NK-92 treated with Interleukin-12 subunit alpha and Interleukin-12 subunit beta, amount 100 ng/mL, for 24 hours (cell line): ENCODE measurements at regions not wholly inside any gene's neighbourhood (a gene's known extent, or its start where the extent isn't known, plus 50 kb on each side); places are given as distances from the start of the nearest gene placed in this dataset.
A peak's percentile ranks its signal among the peaks of the same experiment; 100 is the strongest.

Source experiments
- DNase-seq: peaks from one replicate; lab custom pipeline; 2025; lab: John Stamatoyannopoulos, UW

DNA sequence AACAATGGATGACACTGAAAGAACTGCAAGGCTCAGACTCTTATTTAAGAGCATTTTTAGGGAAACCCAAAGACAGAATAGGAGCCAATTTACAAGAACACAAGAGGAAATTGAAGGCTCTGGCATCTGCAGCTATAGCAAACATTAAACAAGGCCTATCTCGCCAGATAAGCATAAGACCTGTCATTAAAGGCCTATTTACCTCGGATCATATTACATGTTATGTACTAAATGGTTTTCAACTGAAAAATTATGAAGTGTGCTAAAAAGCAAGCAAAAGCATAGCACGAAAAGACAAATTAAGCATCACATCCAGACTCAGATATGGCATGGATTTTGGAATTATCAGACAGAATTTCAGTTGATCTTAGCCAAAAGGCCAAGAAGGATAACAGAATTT lies 617.1 kb downstream of the SQOR start:
- no peak for DNase-seq

GRCh38 chr15:46258056-46258455 lies 623.2 kb downstream of the SQOR start:
- DNase-seq = no peak

DNA sequence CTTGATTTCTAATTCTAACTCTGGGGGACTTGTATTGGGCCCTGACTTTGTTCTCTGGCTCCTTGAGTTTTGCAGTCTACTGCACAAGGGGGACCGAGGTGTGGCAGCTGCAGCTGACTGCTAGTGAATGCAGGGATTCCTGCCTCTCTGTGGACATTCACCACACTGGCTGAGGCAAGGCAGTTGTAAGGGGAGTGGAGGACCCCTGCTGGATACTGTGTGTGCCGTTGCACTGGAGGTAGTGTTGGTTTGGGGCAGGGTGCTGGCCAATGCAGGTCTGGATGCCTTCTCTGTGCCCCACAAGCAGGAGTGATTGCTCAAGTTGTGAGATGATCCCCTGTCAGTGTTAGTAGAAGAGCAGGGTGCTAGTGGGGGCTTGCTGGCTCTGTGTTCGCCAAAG lies 626.1 kb downstream of the SQOR start:
- no peak for DNase-seq

DNA sequence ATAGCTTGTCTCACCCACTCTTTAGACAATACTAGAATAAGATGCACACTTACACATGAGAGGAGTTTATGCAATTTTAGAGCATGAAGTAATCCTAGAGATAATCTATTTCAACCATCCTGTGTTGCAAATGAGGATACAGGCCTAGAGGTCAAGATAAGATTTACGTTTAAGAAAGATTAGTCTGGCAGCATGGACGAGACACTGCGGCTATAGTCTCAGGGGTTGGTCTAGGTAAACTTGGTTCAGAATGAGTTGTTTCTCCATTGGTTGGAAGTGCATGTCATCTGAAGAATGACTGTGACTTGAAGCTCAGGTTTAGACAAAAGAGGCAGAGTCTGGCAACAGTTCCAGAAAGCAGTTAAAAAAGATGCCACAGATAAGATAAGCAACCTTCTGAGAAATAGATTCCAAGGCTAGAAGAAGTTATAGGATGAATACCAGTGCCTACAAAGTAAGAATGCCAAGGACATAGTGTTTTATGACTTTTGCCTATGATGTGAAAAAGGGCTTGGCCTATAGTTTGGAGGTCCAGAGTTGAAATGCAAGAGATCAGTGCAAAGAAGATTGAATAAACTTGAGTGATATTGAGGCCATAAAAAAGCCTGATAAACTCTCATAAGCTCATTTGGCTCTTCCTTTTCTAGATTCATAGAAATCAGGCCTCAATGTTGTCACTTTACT lies 631.0 kb downstream of the SQOR start:
- no peak for DNase-seq

DNA sequence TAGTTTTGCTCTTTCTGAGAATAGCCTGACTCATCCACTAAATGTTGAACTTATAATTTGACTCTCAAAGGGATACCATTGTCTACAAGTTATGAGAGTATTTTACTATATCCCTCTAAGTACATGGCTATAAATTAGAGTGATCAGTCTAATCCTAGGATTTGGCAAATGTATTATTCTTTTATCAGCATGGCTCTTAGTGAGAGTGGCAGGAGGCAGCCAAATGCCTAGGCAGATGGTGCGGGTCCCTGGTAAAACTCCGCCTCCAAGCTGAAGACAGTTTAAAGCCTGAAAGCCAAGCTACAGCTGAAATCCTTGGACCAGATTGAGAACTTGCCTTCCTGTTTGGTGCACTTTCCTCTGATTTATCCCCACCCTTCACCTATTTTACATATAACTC lies 631.8 kb downstream of the SQOR start:
- no peak for DNase-seq

DNA sequence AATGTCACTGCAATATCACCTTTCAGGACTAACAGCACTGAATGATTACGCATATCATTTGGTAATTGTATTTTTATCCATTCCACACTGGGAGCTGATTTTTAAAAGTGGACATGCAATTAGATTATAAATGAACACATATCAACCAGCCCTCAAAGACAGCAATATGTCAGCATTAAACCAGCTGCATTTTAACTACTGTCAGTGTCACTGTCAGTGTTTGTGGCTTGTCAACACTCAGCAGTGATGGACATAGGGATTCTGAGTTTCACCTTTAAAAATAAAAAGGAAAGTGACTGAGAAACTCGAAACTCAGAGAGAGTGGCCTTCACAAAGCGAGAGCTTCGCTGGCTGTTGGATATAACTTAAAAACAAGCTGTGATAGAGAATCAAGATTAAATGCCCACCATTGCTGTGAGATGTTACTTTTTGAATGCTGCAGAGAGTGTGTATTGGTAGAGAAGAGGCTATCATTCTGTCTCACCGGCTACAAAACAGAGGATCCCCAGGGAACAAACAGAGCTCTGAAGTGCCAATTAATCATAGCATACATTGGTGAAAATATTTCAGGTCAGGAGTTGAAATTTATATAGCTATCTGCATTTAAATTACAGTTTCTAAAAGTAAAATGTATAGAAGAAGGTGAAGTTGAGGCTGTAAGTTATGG lies 635.8 kb downstream of the SQOR start:
- DNase-seq = no peak

- DNase-seq = no peak
Measured at GRCh38 chr15:46275701-46276100, 640.9 kb downstream of the SQOR start.

DNA sequence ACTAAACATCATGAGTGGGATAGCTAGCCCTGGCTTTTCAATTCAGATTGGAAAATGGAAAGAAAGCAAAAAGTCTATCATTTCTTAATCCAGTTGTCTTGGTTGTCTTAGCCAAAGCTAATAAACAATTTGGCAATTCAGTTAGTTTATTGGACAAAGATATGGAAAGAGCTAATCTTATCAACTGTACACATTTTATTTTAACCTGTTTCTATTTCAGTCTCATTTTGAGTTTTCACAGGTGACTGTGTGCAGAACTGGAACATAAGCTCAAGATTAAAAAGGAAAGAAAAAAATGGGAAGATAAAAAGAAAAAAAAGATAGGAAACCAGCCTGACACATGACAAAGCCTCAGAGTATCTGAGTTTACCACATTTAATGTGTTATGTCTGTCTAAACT lies 642.6 kb downstream of the SQOR start:
- DNase-seq = no peak

DNA sequence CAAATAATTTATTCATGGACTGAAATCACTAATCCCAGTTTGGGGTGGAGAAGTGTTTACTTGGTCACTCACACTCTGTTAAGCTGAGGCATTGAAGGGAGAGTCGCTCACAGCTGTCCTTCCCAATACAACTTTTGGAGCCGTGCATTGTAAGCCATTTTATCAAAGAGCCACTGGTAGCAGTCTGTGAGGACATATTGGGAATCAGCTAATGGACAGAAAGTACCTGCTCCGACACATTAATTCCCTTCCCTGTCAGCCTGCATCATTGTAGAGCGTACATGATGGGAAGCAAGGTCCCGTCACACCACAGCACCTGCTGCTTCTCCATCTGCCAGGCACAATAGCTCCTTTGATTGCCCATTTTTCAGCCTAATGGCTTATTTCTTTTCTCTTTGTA lies 643.2 kb downstream of the SQOR start:
- DNase-seq = no peak

DNA sequence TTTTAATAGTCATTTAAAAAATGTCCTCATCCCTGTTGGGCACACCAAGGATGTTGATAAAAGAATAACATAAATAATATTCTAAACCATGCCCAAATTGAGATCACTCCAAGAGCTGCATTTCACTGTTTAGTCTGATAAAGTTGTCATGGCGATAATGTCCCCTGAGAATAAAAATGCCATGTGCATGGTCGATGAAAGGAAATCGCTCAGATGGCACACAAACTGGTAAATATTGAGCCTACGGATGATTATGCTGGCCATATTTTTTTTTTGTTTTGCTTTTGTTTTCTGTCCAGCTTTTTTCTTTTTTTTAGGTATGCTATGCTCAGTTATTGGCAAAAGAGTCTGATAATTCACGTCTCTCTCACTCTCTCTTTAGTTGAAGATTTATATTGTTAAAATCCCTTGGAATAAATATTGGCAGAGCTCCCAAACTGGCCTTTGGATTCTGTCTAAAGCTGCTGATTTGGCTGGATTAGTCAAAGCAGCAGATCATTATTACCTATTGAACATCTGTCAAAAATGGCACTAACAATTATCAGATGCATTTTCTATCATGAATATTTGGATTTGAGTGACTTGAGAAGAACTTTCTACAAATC lies 643.8 kb downstream of the SQOR start:
- no peak for DNase-seq

DNA sequence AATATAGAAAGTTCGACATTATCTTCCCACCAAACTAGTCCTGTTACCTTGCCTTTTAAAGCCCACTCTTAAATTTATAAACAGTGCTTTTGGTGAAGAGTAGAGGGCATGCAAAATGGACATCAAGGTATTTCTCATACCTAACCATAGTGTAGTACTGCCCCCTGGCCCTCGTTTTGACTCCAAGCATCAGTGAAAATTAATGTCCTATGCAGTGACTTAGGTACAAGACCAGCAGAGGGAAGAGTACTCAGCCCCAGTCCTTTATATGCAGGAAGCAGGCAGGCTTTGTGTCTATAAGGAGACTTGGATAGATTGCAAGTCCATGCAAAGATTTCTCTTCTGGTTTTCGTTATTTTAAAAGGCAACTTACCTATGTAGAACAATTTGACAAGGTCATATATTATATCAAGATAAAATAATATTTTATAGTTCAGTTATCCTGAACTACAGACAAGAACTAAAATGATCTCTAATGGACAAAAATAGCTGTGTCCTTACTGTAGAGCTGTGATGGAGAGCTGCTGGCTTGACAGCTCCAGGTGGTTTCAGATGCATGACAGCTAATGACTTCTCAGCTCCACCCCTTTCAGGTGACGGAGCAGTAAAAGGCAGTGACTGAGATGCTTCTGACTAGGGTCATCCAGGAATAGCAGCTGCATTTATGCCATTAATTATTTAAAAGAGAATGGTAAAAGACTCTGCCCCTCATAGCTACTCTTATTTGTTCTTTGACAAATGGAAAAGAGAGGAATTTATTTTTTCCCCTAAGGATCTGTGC lies 646.1 kb downstream of the SQOR start:
- no peak for DNase-seq

GRCh38 chr15:46293550-46293949 lies 658.7 kb downstream of the SQOR start:
- DNase-seq = no peak

- DNase-seq = no peak
Measured at GRCh38 chr15:46296002-46296401, 661.2 kb downstream of the SQOR start.

- no peak for DNase-seq
Measured at GRCh38 chr15:46296797-46297196, 662.0 kb downstream of the SQOR start.

DNA sequence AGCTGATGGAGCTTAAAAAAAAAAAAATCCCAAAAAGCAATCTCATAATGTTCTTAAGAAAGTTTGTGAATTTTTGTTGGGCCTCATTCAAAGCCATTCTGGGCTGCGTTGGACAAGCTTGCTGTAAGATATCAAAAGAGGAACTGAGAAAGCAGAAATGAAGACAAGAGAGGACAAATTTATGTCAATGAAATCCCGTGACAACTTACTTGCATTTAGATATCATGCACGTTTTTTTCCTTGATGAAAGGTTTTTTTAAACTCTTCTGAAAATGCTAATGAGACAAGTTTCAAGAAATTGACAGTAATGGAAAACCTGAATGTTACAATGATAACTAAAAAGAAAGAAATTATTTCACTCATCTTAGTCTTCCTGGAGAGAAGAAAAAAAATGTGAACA lies 662.9 kb downstream of the SQOR start:
- no peak for DNase-seq

DNA sequence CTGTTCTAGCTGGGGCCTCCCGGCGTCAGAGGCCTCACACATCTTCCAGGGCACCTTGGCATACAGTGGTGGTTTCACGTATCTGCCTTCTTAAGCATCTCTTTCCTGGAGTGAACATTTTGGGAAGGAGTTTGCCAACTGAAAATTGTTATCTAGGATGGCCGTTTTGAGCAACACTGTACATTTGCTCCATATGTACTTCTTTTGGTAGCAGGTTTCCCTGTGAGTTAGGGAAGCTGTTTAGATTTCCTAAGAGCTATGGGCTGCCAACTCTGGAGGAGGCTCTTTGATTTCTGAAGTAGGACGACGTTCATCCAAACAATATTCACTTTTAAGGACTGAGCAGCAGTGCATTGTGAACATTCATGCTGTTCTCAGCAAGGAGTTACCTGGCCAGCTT lies 665.9 kb downstream of the SQOR start:
- DNase-seq = no peak

GRCh38 chr15:46301291-46301690 lies 666.5 kb downstream of the SQOR start:
- no peak for DNase-seq

DNA sequence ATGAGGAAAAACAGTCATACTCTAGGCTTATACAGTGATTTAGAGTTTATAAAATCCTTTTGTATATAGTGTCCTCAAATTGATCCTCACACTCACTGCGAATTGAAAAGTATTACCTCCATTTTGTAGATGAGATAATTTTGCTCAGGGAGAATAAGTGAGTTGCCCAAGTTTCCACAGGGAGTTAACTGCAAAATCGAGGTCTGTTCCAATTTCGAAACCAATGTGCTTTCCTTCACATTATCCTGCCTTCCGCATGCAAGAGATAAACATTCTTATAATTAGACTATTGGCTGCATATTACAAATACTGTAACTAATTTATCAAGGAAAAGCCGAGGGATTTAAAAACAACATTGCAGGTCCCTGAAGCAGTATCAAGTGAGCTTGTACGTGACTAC lies 667.0 kb downstream of the SQOR start:
- DNase-seq = no peak

DNA sequence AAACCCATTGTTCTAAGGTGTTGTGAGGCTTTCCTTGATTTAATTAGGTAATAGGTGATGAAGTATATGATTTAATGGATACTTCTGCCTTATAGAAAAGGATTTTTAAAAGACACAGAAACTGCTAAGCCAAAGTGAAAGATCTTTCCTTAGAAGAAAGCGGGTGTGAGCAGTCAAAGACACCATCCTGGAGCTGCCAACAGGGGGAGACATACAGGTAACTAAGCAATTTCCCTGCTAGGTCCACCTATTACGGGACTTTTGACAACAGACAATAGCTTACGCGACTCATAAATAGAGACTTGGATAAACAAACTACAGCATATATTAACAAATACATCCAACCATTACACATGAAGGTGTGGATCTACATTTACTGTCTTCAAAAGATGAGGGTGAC lies 669.5 kb downstream of the SQOR start:
- no peak for DNase-seq

DNA sequence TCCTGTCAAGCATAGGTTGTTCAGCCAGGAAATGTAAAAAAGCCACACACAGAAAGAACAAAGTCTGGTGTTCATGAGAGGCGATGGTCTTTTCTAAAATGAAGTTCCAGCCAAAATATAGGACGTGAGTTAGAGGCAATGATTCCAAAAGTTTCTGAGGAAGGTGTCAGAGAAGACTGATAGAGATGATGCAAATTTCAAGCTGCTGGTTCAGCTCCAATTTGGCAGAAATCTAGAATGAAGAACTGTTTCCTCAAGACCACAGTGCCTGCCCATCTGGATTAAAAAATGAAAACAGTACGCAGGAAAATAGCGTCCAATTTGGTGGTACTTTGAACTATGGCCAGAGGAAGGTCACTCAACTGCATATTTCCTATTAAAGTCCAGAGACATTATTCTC lies 672.9 kb downstream of the SQOR start:
- DNase-seq = no peak

GRCh38 chr15:46309914-46310313 lies 675.1 kb downstream of the SQOR start:
- no peak for DNase-seq

GRCh38 chr15:46312133-46312740 lies 677.4 kb downstream of the SQOR start:
- DNase-seq = peak; percentile 24
